Amygdala (tissue), 56 donors: ENCODE measurements at regions not wholly inside any gene's neighbourhood (a gene's known extent, or its start where the extent isn't known, plus 50 kb on each side); places are given as distances from the start of the nearest gene placed in this dataset.

Source experiments
- DNase-seq, 56 donors: peaks; one replicate each; lab custom pipeline; 2025; lab: John Stamatoyannopoulos, UW

DNA sequence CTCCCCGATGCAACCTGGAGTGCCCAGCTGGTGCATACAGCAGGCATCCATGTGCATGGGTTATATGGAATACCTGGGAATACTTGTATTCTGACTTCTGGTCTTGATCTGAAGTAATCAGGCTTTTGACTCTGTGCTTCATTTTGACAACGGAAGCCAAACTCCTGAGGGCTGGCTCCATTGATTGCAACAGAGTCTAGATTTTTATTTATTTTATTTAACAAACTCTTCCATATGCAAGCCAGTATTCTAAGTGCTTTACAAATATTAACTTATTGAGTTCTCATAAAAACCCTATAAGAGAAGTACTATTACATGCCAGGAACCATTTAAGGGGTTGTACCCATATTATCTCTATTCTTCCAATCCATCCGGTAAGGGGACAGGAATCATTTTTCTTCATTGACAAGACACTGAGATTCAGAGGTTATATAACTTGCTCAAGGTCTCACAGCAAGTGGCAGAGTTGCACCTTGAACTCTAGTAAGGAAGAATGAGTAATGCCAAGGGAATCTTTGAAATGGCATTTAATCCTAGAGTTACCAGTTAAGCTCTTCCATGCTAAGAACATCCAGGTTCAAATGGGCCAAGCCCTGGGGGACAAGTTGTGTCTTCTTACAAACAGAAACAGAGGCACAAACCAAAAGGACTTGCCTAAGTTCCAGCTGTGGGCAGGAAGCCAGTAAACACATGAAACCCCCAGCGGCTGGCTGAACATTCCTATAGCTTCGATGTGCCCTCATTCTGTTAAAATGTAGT lies 241.0 kb downstream of the WDR11 start:
- DNase-seq, result no peak

DNA sequence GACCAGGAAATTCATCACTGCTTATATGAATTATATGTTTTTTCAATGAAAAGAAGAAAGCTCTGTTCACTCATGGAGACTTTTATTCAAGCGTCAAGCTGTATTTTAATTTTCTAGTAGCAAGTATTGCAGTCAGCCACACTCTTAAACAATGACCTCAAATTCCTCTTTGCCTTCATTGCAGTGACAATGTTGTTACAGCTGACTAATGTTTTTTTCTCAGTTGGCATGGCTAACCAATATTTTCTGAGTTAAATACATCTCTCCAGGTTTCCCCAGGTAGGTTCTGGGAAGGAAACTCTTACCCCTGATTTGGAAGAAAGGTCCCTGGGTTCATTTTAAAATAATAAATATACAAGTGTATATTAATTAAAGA lies 241.5 kb downstream of the WDR11 start:
- no peak for DNase-seq

- DNase-seq, result no peak
These were observed 245.7 kb downstream of the WDR11 start for GRCh38 chr10:121096617-121097431.

DNA sequence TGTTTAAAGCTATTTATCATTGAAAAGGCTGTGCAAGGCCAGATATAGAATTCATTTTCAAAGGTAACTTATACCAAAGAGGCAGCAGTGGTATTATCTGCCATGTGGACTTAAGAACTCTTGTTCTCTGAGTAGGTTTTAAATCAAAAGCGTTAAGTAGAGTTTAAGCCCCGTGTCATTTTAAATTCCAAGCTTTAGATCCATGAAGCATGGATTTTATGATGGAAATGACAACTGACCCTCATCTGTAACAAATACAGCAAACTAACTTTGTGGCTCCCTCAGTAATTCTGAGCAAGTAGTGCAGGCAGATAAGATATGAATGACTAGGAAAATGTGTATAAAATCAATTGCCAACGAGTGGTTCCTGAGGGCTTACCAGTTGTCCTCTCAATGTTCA lies 247.0 kb downstream of the WDR11 start:
- DNase-seq, result no peak

- DNase-seq, result no peak
These were observed 247.6 kb downstream of the WDR11 start for GRCh38 chr10:121098751-121099150.

GRCh38 chr10:121099181-121099580 lies 248.0 kb downstream of the WDR11 start:
- DNase-seq, result no peak

GRCh38 chr10:121099592-121099991 lies 248.4 kb downstream of the WDR11 start:
- DNase-seq, result no peak

GRCh38 chr10:121101561-121101960 lies 250.4 kb downstream of the WDR11 start:
- no peak for DNase-seq

DNA sequence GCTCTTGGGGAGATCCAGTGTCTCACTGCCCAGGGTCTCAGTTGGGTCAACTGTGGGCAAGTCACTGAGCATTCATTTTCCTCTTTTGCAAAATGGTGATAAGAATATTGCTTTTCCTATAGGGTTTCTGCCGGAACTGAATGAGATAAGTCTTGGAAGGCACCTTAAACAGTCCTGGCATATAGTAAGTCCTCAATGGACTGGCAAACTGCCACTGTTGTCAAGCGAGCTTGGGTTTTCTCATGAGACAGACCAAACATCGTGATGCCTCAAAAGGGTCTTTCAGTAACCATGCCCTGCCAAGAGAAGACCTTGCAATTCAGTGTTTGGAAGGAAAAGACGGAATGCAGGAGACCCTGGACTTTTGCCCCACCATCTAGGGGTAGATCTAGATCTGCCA lies 251.5 kb downstream of the WDR11 start:
- no peak for DNase-seq

DNA sequence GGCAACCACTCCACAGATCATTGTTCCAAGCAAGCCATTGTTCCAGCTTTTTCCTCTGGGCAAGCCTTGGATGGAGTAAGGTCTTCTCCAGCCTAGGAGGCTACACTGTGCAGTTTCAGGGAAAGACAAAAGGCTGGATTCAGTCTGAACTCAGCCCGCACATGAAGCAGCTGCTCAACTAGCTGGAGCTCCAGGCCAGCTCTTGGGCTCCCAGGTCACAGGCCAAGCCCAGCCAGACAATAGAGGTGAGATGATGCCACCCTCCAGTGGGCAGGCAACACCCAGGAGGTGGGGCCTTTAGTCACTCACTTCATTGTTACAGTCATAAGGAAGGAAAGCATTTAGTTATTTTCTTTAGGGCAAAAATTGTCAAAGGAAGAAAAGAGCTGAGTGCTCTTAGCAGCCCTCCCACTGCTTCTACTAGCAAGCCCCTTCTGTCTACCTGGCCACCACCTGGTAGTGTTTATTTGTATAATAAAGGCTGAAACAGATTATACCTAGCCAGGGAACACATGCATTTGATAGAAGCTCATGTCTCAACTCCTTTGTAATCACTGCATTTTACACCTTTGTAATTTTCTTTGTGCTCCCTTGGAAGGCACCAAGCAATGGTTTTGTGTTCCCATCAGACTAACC lies 253.4 kb downstream of the WDR11 start:
- no peak for DNase-seq

DNA sequence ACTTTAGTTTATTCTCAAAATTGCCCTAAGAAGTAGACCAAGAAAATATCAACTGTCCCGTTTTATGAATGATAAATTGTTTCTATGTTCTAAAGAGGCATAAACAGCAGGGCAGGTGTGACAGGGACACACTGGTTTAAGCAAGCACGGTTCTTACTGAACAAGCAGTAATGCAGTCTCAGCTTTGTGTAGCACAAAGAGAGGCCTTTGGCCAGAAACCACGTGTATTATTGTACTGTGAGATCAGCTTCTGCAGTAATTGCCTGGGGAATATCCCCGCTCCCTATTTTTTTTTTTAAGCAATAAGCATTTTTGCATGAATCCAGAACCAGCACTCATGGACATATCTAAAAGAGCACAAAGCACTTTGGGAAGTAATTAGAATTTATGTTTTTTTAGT lies 255.4 kb downstream of the WDR11 start:
- DNase-seq, result peak in 5 of 56 donors; percentile 13 to 24 (median 15)

DNA sequence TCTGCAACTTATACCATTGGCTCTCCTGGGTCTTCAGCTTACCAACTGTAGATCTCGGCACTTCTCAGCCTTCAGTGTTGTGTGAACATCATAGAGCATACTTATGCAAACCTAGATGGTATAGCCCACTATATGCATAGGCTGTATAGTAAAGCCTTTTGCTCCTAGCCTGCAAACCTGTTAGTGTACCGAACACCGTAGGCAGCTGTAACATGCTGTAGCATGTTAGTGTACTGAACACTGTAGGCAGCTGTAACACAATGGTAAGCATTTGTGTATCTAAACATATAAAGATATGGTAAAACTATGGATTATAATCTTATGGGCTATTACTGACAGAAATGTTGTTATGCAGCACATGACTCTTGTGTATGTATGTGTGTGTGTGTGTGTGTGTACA lies 256.9 kb downstream of the WDR11 start:
- DNase-seq, result no peak

GRCh38 chr10:121110369-121110768 lies 259.2 kb downstream of the WDR11 start:
- DNase-seq, result no peak

GRCh38 chr10:121112136-121112535 lies 261.0 kb downstream of the WDR11 start:
- no peak for DNase-seq

DNA sequence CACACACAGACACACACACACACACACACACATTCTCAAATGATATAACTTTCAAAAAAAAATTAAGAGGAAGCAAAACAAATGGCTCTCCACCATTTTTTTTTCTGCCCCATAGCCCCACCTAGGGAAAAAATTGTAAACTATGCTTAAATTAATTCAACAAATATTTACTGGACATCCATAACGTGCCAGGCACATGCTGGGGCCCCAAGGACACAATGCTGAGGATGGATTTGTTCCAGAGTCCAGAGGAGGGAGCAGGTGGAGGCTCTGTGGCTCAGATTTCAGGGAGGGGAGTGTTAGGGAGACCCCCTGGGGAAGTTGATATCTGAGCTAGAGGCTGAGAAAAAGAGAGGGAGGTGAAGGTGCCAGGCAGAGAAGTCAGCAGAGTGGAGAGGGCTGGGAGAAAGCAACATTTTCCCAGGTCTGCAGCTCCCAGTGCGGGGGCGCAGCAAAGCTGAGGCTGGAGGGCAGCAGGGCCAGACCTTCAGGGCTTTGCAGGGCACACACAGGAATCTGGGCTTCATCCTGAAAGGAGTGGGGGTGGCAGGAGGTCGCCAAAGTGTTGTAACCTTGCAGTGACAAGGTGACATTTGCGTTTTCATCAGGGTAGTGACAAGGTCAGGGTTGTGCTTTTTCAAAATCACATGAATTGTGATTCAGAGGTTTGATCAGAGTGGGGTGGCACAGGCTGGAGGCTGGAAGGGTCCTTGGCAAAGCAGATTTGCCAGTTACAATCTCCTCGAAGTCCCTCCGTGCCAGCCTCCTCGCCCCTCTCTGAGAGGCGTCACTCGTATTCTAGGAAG lies 261.6 kb downstream of the WDR11 start:
- DNase-seq, result no peak

DNA sequence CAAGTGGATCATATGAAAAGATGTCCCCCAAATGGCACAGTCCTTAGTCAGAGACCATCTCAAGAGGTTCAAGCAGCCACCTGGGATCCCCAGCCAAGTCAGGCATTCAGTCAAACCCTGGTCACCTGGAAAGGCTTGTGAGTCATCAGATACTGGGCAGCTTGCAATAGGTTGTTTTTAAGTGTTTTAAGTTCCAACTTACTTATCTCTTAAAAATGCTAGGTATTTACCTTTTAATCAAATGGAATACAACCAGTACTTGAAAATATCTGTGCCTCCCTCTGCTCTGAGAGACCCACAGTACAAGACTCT lies 262.2 kb downstream of the WDR11 start:
- no peak for DNase-seq

DNA sequence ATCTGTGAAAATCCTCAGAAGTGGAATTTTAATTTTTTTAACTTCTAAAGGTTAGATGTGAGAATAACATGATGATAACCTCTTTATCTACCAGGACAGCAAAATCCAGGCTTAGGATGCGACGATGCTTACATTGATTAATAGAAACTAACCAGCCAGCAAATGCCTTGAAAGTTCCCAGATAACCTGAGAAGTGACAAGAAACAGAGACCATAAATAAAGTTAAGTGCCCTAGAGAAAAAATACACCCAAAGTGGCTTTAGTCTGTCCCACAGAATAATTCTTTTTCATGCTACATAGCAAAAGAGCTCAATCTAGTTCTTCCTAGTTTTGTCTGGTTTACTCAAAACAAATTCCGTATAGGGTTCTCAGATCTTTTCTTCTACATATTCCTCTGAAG lies 262.7 kb downstream of the WDR11 start:
- DNase-seq, result no peak

DNA sequence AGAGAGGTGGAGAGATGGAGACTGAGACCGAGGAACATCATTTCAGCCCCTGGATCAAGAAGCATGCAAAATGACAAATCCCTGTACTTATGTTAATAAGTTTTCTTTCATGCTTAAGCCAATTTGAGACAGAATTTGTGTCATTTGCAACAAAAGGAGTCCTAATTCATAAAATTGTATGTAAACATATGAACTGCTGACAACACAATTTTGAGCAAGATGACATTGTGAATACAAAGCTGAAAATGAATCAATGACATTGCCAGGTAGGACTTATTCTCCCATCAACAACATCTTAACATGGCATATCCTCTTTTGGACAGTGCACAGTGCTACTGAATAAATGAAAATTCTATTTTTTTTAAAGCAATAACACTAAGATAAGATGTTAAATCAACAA lies 264.0 kb downstream of the WDR11 start:
- DNase-seq, result no peak

DNA sequence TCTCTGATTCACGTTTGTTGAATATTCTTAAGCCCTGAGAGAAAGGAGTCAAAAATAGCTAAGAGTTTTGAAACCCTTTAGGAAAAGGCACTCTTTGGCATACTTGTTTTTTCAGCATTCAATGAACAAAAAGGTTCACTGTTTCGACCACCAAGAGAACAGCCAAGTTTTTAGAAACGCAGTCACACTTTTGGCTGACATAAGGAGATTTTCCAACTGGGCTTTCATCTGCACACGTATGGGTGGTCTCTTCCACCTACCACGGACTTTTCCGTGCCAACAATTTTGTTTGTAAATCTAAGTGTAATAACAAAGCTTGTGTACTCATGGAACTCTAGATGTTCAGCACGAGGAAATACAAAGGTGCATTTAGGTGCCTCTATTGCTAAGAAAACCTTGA lies 270.3 kb downstream of the WDR11 start:
- no peak for DNase-seq

GRCh38 chr10:121127151-121127906 lies 276.2 kb downstream of the WDR11 start:
- no peak for DNase-seq
